PC-3 (cell line): ENCODE measurements at regions not wholly inside any gene's neighbourhood (a gene's known extent, or its start where the extent isn't known, plus 50 kb on each side); places are given as distances from the start of the nearest gene placed in this dataset.

Experiments used
- ATAC-seq: fragments of 200-7000 bp; cut with Tn5 transposase; 2 replicates; pipeline ENCODE4 v1.9.1; 2020; ENCODE audit warnings: mild to moderate bottlenecking, moderate library complexity
- BruUV-seq: library from RNA; stranded (reverse); fragments of 400-500 nt; replicated peaks from 2 replicates; lab custom pipeline; 2021; lab: Mats Ljungman, UMichigan
- CTCF ChIA-PET: fragments of 300-600 bp; sonication (Branson Sonifier 250); formaldehyde crosslinking; loops from one replicate; lab custom pipeline; 2022; ENCODE audit warnings: antibody characterized with exemption; lab: Charles Lee
- POLR2A ChIA-PET: fragments of 300-600 bp; sonication (Branson Sonifier 250); formaldehyde crosslinking; loops from one replicate; lab custom pipeline; 2022; ENCODE audit warnings: antibody characterized with exemption; ENCODE audit not compliant: unreplicated experiment; lab: Charles Lee
- DNase-seq: peaks from one replicate; pipeline ENCODE4 v3.0.0-alpha.2; 2015
- H2AFZ ChIP-seq: fragments of 300-600 bp; sonication (generic); 2 replicates; pipeline ENCODE4 v1.6.0; 2016; ENCODE audit warnings: antibody characterized with exemption, low read length
- H3F3A ChIP-seq: fragments of 300-600 bp; sonication (generic); one replicate; pipeline ENCODE4 v1.6.0; 2017; ENCODE audit warnings: antibody characterized with exemption, low read length, control low read depth, mild to moderate bottlenecking; ENCODE audit not compliant: unreplicated experiment
- H3K27ac ChIP-seq: fragments of 300-600 bp; sonication (generic); 2 replicates; pipeline ENCODE4 v1.5.1; 2016; ENCODE audit warnings: mild to moderate bottlenecking, low read length
- H3K27me3 ChIP-seq: fragments of 300-600 bp; sonication (generic); 2 replicates; pipeline ENCODE4 v1.6.1; 2016; ENCODE audit warnings: low read length, mixed read lengths
- H3K36me3 ChIP-seq: fragments of 300-600 bp; sonication (generic); 2 replicates; pipeline ENCODE4 v1.6.1; 2016; ENCODE audit warnings: low read depth, mixed run types, low read length, mixed read lengths
- H3K4me1 ChIP-seq: fragments of 300-600 bp; sonication (generic); 2 replicates; pipeline ENCODE4 v1.5.1; 2016; ENCODE audit warnings: low read length; ENCODE audit not compliant: insufficient read depth
- H3K4me2 ChIP-seq: fragments of 300-600 bp; sonication (generic); 2 replicates; pipeline ENCODE4 v1.6.0; 2016; ENCODE audit warnings: low read length
- H3K4me3 ChIP-seq: fragments of 300-600 bp; sonication (generic); 2 replicates; pipeline ENCODE4 v1.5.1; 2016; ENCODE audit warnings: mild to moderate bottlenecking, low read length, mixed read lengths
- H3K79me2 ChIP-seq: fragments of 300-600 bp; sonication (generic); 2 replicates; pipeline ENCODE4 v1.6.1; 2017; ENCODE audit warnings: low read length, mixed read lengths
- H3K9ac ChIP-seq: fragments of 300-600 bp; sonication (generic); 2 replicates; pipeline ENCODE4 v1.6.0; 2016; ENCODE audit warnings: mild to moderate bottlenecking, low read length
- H3K9me2 ChIP-seq: fragments of 300-600 bp; sonication (generic); replicated peaks from 2 replicates; pipeline ENCODE4 v1.6.1; 2016; ENCODE audit warnings: mixed run types, low read length, mixed read lengths
- H3K9me3 ChIP-seq: fragments of 300-600 bp; sonication (generic); 2 replicates; pipeline ENCODE4 v1.6.1; 2016; ENCODE audit warnings: low read length, mixed read lengths
- H4K20me1 ChIP-seq: fragments of 300-600 bp; sonication (generic); 2 replicates; pipeline ENCODE4 v1.6.1; 2016; ENCODE audit warnings: low read length, mixed read lengths
- EZH2 ChIP-seq: fragments of 300-600 bp; sonication (generic); IDR thresholded peaks from one replicate; pipeline ENCODE4 v1.6.1; 2017; ENCODE audit warnings: antibody characterized with exemption, mild to moderate bottlenecking, low read length; ENCODE audit not compliant: unreplicated experiment
- EZH2phosphoT487 ChIP-seq: fragments of 300-600 bp; sonication (generic); IDR thresholded peaks from 2 replicates; pipeline ENCODE4 v1.6.1; 2018; ENCODE audit warnings: mild to moderate bottlenecking, antibody characterized with exemption, low read length, borderline replicate concordance
- intact Hi-C: fragments of 100-400 bp; cut with micrococcal nuclease; formaldehyde crosslinking; loops from 2 replicates; pipeline ENCODE4 v1.9.0; 2023
- TF ChIP-seq, protein P1 (sequence below): fragments of 300-600 bp; sonication (generic); conservative IDR thresholded peaks from 2 replicates; pipeline ENCODE4 v1.5.1; 2017; ENCODE audit warnings: antibody characterized with exemption, low read depth, mild to moderate bottlenecking, low read length

DNA sequence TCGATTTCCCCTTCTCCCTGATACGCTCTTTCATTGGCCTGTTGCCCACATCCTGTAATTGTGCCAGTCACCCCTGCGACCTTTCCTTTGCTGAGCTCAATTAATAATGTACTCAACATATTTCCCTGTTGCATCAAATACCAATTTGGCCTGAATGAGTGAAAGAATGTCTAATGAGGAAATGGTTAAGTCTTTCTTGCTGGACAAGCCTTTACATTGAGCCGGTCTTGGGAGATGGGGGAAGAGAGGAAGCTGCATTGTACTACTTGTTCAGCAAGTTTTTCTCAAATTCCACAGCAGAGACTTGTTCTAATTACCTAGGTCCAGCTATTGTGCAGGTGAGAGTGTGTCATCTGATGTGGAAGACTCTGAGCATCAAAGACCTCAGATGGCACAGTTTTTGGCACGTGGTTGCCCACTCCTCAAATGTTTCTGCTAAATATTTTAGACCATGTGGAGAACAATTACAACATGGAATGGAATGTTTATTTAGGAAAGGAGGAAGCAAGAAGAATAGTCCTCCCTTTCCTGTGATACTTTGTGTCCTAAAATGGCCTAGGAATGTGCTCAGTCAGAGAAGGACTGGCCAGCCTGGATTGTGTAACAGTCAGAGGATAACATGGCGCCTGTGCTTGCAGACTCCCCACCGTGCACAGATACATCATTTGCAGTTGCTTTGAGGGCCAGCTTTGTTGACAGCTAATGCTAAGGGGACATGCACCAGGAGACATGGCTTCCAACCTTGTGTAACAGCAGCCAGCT lies 129.5 kb upstream of the E2F8 start:
- H3K9me3 ChIP-seq, result no peaks in the 10 kb centered on the region
- intact Hi-C loops, result no loop called here
- no peak overlapping the region for H3K9ac ChIP-seq
- no peaks in the 10 kb centered on the region for H3K36me3 ChIP-seq
- H4K20me1 ChIP-seq, result no peaks in the 10 kb centered on the region
- DNase-seq (peak; percentile 74), ATAC-seq (no peak)
- ChIA-PET POLR2A (no interaction called here), CTCF (interaction anchor here (0.6 kb wide), 2 partner anchors 185 to 458 kb away, joined by 3 read pairs; no protein-coding TSS in a partner anchor)
- no peak overlapping the region for H3K4me2 ChIP-seq
- no peaks in the 10 kb centered on the region for H3K27me3 ChIP-seq
- no peak overlapping the region for H2AFZ ChIP-seq
- no peaks in the 10 kb centered on the region for H3K79me2 ChIP-seq
- no peak overlapping the region for H3K4me3 ChIP-seq
- H3K9me2 ChIP-seq, result no peaks in the 10 kb centered on the region
- no peak for TF ChIP-seq EZH2phosphoT487
- TF ChIP-seq EZH2, result no peak
- TF ChIP-seq, protein P1, sequence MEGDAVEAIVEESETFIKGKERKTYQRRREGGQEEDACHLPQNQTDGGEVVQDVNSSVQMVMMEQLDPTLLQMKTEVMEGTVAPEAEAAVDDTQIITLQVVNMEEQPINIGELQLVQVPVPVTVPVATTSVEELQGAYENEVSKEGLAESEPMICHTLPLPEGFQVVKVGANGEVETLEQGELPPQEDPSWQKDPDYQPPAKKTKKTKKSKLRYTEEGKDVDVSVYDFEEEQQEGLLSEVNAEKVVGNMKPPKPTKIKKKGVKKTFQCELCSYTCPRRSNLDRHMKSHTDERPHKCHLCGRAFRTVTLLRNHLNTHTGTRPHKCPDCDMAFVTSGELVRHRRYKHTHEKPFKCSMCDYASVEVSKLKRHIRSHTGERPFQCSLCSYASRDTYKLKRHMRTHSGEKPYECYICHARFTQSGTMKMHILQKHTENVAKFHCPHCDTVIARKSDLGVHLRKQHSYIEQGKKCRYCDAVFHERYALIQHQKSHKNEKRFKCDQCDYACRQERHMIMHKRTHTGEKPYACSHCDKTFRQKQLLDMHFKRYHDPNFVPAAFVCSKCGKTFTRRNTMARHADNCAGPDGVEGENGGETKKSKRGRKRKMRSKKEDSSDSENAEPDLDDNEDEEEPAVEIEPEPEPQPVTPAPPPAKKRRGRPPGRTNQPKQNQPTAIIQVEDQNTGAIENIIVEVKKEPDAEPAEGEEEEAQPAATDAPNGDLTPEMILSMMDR, result no peak
- no peaks in the 10 kb centered on the region for H3F3A ChIP-seq
- BruUV-seq, result no TSS peak
- H3K27ac ChIP-seq, result no peak overlapping the region
- H3K4me1 ChIP-seq, result peaks cover 57% of the 10 kb centered on the region

GRCh38 chr11:19368726-19369375 lies 128.1 kb upstream of the E2F8 start:
- ChIA-PET CTCF (no interaction called here), POLR2A (no interaction called here)
- H3K4me3 ChIP-seq, result no peak overlapping the region
- H3F3A ChIP-seq, result no peaks in the 10 kb centered on the region
- DNase-seq, result no peak
- no peak for TF ChIP-seq EZH2phosphoT487
- TF ChIP-seq, protein P1, result no peak
- no peak for TF ChIP-seq EZH2
- no peaks in the 10 kb centered on the region for H3K9me2 ChIP-seq
- H3K79me2 ChIP-seq, result no peaks in the 10 kb centered on the region
- BruUV-seq, result no TSS peak
- no peaks in the 10 kb centered on the region for H4K20me1 ChIP-seq
- H3K4me1 ChIP-seq, result peaks cover 48% of the 10 kb centered on the region
- no peak overlapping the region for H3K4me2 ChIP-seq
- no peak for ATAC-seq
- no peak overlapping the region for H3K9ac ChIP-seq
- no peak overlapping the region for H3K27ac ChIP-seq
- H3K27me3 ChIP-seq, result no peaks in the 10 kb centered on the region
- intact Hi-C loops, result loop anchor here (5.0 kb wide), 1 partner anchor 68 kb away; no protein-coding TSS in a partner anchor
- H2AFZ ChIP-seq, result no peak overlapping the region
- no peaks in the 10 kb centered on the region for H3K36me3 ChIP-seq
- no peaks in the 10 kb centered on the region for H3K9me3 ChIP-seq
